T-helper 9 cell (primary cell): ENCODE measurements at regions not wholly inside any gene's neighbourhood (a gene's known extent, or its start where the extent isn't known, plus 50 kb on each side); places are given as distances from the start of the nearest gene placed in this dataset.
"Not testable (repeated sequence)": the region's sequence is repeated elsewhere in the genome, so short reads cannot be mapped to it uniquely, and the experiment has no call there.

ENCODE experiments used
- DNase-seq: peaks from one replicate; pipeline ENCODE4 v3.0.0-alpha.2; 2020

DNA sequence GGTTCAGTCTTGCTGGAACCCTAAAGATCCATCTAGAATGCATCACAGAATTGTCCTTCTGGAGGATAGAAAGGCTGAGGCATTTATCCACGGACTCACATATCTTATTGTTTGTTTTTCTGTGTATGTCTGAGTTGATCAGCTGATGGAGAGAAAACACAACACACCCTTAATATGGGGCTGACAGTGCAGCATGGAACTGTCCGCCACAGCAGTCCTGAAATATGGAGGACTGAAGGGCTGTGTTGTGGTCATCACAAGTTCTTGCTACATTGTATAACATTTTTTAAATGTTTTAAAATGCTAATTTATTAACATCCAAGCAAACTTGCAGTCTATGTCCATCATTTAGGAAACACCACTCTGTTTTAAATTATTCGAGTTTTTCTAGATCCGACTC, 448.9 kb upstream of the ERCC4 start:
- no peak for DNase-seq

DNA sequence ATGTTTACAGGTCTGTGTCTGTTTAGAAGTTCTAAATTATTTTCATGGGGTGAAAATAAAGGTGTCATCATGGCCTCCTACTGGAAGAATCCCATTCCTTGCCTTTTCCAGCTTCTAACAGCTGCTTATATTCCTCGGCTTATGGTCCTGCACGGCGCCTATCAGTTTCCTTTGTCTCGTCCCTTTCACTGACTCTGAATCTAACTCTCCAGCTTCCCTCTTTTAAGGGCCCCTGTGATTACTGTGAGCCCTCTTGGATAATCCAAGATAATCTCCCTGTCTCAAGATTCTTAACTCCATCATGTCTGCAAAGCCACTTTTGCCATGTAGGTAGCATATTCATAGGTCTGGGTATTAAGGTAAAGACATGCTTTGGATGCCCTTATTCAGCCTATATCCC, 441.0 kb upstream of the ERCC4 start:
- no peak for DNase-seq

DNA sequence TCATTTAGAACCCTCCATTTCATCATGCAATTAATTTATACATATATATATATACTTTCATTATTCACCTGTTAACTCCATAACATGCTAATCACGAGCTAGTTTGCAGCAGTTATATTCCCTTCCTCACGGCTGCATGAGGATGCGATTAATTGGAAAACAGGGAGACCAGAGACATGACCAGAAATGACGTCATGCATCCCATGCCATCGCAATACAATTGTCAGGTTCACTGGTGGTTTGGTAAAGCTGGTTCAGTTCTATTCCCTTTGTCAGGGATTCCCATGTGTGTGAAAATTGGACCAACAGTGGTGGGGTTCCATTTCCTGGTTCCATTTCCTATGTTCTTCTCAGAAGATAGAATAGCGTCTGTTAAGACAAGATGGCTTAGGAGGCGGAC, 440.4 kb upstream of the ERCC4 start:
- DNase-seq, result no peak

DNA sequence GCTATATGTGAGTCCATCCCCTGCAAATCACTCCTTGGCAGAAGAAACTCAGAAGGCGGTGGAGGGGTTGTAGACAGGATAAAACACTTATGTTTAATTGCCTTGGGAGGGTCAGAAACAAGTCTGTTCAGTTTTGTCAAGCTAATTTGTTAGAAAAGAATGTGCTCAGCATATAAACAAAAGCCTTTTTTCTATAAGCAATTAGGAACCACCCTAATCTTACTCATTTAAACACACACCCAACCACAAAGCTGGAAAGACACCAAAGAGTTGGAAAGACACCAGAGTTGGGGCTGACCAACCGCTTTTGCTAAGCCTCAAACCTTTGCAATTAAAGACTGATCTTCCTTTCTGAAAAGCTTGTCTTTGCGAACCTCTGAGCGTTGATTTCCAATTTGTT, 439.2 kb upstream of the ERCC4 start:
- DNase-seq, result no peak

- no peak for DNase-seq
These were observed 436.8 kb upstream of the ERCC4 start for GRCh38 chr16:13483121-13483520.

- not testable (repeated sequence) for DNase-seq
These were observed 430.5 kb upstream of the ERCC4 start for GRCh38 chr16:13489416-13489815.

DNA sequence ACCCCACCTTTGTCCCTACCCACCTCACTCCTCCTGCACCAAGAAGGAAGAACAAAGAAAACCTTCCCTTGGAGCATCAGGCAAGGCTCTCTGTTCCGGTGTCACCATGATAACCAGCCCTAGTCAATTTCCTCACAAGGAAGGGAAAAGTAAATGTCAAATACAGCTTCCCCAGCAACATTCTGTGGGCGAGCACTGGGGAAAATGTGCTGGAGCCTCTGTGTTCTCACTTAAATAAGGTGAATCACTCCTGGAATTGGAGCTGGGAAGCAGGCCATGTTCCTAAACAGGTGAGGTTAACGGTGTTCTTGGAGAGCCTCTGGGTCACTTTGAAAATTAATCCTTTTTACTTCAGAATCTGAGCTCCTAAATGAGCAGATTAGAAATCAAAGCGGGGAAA, 427.9 kb upstream of the ERCC4 start:
- no peak for DNase-seq

DNA sequence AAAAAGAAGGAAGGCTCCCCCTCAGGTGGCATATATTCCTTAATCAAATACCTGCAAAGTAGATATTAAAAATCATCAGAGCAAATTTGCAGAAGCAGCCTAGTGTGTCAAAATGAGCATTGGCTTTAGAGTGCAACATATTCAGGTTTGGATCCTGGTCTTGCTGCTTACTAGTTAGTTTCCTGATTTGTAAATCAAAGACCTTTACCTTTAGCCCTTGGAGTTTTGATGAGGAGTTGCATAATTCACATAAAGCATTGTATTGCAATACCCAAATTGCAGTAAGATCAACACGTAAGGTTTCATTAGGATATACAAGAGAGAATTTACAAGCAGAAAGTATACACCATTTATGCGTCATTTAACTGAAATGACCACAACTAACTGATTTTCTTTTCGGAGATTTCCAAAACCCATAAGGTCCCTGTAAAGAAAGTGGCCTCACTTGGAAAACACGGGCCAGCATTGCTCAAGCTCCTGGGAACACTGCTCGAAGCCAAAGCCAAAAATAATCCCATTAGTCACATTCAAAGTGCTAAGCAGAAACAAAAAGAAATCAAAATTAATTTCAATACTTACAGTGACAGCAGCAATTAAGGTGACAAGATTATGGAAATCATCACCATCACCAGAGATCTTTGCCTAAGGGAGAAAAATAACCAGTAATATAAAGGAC, 415.9 kb upstream of the ERCC4 start:
- no peak for DNase-seq

GRCh38 chr16:13507530-13507929, 412.4 kb upstream of the ERCC4 start:
- DNase-seq, result no peak

GRCh38 chr16:13510425-13511151, 409.4 kb upstream of the ERCC4 start:
- no peak for DNase-seq

- DNase-seq, result no peak
These were observed 402.1 kb upstream of the ERCC4 start for GRCh38 chr16:13517841-13518240.

DNA sequence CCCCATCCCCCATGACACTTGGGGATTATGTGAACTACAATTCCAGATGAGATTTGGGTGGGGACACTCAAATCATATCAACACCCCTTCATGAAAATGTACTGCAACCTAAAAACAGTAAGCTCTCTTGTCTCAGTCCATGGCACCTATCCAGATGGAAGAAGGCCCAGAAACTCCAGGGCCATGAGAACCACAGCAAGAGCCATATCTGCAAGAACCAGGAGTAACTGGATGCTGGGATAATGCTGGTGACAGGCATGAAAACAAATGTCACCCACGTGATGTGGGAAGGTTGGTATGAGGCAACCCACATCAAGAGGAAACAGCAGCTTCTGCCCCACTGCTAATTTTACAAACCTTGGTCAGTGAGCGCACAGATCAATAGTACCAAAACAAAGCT, 400.1 kb upstream of the ERCC4 start:
- no peak for DNase-seq

DNA sequence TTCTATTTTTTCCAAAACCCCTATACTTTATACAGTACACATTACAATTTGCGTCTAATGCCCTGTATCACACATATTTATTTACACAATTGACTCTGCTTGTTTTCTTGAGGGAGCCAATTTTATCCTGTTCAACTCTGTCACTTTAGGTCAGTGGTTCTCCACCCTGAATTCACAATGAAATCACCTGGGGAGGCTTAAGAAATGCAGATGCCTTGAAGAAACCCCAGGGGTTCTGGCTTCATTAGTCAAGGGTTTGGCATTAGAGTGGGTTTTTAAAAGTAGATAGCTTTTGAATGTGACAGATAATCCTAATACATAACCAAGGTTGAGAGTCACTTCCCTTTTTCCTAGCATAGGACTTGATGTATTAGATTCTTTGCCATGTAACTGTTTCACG, 398.6 kb upstream of the ERCC4 start:
- DNase-seq, result no peak

- DNase-seq, result no peak
These were observed 392.6 kb upstream of the ERCC4 start for GRCh38 chr16:13527332-13527731.

DNA sequence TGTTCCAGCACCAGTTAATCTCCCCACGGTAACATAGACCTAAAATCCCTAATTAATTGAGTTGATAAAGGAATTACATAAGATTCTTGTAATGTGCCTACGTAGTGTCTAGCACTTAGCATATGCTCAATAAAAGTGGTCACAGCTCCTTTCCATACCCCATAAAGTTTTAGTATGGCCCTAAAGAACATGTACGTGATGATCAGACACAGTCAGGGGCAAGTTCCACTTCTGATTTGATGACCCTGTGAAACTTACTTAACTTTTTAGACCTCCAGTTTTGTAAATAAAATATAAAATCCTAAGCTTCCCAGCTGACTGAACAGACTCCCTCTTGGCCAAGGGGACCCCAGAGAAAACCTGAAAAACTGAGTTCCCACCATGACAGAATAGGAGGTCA, 391.3 kb upstream of the ERCC4 start:
- DNase-seq, result no peak

DNA sequence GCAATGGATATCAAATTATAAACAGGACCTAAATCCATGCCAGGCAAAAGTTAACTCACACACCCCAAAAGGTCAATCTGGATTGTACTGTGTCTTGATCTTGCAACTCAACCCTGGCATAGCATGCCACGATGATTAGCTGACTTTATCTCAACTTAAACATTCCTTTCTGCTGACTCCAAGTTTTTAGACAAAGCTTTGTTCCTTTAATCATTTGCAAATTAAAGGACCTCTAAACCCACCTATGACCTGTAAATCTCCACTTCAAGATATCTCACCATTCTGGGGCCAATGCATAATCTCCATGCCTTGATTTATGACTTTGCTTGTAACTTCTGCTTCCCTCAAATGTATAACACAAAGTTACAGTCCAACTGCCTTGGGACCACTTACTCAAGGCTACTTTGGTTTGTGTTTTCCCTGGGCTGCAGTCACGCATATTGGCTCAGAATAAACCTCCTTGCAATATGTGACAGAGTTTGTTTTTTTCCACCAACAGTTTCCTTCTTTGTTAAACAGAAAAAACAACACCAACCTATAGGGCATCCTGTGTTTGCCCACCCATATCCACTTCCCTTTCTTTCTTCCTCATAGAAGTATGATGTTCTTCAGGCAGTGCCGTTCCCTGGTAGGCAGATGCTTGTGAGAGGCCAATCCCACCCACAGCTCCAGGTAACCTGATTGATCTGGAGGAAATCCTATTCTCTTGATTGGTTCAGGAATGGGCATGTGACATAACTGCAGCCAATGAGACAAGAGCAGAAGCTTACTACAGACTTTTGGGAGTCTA, 390.6 kb upstream of the ERCC4 start:
- no peak for DNase-seq

- DNase-seq, result no peak
These were observed 379.2 kb upstream of the ERCC4 start for GRCh38 chr16:13540771-13541170.

GRCh38 chr16:13542284-13542683, 377.7 kb upstream of the ERCC4 start:
- no peak for DNase-seq

- DNase-seq, result no peak
These were observed 376.1 kb upstream of the ERCC4 start for GRCh38 chr16:13543850-13544249.

GRCh38 chr16:13545271-13545670, 374.7 kb upstream of the ERCC4 start:
- DNase-seq, result no peak

DNA sequence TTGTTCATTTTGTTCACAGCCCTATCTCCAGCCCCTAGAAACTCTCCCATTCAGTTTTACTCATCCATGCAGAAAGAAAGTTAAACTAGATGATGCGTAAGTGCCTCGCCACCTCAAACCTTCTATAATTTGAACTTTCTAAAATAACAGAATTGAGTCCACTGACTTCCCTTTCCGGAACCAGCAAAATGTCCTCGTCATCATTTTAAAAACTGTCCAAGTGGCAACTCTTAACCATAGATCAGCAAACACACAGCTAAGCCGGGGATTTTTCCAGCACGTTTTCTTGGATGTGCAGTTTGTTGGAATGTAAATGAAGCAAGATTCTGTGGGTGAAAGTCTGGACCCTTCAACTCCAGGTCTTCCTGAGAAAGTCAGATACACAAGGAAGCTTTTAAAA, 369.7 kb upstream of the ERCC4 start:
- DNase-seq, result no peak

GRCh38 chr16:13552062-13552959, 367.6 kb upstream of the ERCC4 start:
- no peak for DNase-seq

GRCh38 chr16:13552960-13553257, 367.0 kb upstream of the ERCC4 start:
- no peak for DNase-seq
